SK-N-DZ (cell line): ENCODE measurements at regions not wholly inside any gene's neighbourhood (a gene's known extent, or its start where the extent isn't known, plus 50 kb on each side); places are given as distances from the start of the nearest gene placed in this dataset.
"Not testable (repeated sequence)": the region's sequence is repeated elsewhere in the genome, so short reads cannot be mapped to it uniquely, and the experiment has no call there.

Source experiments
- DNase-seq: peaks from one replicate; pipeline ENCODE4 v3.0.0-alpha.2; 2015; ENCODE audit warnings: low spot score

DNA sequence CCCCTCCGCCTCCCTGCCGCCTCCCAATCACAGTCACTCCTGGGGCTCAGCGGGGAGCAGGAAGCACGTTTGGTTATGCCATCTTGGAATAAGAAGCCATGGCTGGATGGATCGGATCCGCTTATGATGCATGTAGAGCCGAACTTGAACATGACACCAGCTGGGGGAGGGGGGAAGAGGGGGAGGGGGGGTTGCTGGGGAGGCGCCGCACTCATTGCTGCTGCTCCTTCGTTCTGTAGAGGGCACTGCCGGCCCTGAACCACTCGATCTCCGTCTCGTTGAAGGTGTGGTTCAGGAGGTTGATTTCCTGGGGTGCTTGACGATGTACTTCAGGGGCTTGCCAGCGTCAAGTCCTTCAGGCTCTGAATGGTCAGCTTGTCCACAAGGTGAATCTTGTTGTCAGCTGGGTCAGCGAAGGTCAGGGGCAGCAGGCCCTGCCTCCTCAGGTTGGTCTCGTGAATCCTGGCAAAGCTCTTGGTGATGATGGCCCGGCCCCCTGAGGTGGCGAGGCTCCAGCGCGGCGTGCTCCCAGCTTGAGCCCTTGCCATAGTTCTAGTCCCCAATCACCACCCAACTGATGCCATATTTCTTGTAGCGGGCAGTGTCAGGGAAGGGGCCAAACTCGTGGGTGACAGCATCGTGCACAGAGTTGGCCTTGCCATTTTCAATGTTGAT lies 476.9 kb upstream of the ISX start:
- DNase-seq: no peak

DNA sequence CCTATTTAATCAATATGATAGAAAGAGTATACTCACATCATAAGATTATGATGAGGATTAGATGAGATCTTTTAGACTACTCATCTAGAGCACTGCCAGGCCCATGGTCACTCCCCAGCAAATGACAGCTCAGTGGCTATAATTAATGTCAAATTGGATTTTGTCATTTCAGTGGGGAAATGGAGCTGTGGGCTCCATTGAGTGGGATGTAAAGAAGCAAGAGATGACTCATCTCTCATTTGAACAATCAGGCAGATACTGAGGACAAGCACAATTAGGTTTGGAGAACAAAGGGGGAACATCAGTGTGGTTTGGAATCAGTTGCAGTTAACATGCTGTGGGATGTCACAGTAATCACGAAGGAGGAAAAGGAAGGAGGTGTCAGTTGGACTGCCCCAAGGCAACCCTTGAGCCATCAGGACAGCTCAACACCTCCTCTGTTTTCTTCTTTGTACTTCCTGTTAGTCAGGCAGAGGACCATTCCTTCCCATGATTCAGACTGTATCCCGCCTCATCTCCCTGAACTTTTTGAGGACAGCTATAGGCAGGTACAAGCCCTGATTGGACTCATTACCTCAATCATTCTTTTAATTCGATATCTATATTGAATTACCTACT lies 473.7 kb upstream of the ISX start:
- DNase-seq: no peak

DNA sequence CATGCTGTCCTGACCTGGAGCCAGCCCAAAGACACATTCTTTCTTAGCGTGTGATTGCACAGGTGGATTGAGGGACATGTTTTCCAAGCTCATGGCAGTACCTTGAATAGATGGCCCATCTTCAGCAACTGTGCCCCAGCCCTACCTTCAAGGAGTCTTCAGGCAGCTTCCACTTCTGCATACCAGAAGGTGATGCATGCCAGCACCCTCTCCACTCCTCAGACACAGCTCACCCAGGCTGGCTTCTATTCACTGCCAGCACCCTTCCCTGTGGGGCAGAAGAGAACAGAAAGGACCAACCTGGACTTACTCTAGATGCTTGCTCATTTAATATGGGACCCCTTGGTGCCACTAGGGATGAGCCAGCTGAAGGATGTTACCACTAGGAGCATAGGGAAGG lies 466.4 kb upstream of the ISX start:
- DNase-seq: no peak

DNA sequence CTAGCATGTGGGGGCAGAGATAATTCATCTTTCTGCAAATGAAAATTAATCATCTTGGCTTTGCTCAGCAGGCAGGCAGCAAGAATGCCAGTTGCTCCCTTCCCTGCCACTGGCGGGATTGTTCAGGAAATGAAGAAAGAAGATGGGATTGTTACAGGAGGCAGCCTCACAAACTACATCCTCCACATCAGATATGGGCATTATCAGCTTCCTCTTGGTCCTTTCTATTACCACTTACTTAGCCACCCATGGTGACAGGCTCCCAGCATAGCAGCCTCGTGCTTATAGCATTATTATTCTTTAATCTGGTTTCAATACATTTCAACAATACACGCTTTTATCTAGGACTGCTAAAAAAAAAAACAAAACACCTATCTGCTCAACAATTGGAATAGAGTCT lies 461.6 kb upstream of the ISX start:
- no peak for DNase-seq

DNA sequence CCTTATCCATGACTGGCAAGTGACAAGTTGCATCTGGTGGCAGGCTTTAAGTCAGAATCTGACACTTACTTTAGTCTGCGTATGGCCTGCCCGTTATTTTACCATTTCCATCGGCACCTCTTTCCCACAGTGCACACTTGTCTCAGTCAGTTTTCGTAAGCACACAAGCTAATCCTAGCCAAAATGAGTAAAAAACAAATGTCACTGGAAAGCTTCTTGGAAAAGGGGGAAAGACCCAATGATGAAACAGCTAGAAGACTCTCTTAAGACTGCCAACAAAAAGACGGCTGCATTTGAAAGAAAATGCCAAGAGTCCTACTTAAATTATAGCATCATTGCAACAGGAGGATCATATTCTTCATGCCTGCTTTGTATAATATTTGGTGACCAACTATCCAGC lies 457.9 kb upstream of the ISX start:
- DNase-seq: no peak

DNA sequence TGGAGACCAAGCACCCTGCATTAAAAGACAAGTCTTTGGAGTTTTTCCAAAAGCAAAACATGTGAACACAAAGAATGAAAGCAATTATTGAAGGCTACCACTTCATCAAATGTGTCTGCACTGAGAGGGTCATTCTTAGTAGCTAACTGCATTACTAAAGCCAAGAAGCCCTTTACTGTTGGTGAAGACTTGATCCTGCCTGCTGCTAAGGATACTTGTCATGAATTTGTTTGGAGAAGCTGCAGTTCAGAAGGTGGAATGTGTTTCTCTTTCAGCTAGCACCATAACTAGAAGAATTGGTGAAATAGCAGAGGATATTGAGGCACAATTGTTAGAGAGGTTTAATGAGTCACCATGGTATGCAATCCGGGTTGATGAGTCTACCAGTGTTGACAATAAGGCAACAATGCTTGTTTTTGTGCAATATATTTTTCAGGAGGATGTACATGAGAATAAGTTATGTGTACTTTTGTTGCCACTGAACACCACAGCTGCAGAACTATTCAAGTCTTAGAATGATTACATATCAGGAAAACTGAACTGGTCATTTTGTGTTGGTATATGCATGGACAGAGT lies 457.3 kb upstream of the ISX start:
- DNase-seq: no peak

DNA sequence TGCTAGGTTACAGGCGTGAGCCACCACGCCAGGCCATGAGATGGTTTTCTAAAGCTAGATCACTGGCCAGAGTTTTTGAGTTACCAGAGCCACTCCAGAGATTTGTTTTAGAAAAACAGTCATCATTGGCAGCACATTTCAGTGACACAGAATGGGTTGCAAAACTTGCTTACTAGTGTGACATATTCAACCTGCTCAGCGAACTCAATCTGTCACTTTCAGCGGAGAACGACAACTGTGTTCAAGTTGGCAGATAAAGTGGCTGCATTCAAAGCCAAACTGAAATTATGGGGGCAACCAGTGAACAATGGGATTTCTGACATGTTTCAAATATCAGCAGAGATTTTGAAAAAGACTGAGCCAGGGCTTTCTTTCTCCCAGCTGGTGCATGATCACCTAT lies 456.3 kb upstream of the ISX start:
- no peak for DNase-seq

DNA sequence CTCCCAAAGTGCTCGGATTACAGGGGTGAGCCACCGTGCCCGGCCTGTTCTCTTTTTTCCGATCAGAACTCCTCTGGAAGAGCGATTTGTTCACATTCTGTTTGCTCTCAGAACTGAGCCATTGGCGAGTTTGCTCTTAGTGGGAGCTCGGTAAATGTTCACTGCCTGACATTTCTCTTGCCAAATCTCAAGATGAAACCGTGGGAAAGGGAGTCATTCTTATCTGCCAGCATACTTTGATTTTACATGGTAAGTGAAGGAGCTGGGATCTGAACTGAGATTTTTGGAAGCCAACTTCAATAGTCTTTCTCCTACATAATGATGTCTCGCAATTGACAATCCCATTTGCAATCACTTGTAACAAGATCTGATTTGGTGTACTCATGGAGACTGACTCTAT lies 445.8 kb upstream of the ISX start:
- no peak for DNase-seq

DNA sequence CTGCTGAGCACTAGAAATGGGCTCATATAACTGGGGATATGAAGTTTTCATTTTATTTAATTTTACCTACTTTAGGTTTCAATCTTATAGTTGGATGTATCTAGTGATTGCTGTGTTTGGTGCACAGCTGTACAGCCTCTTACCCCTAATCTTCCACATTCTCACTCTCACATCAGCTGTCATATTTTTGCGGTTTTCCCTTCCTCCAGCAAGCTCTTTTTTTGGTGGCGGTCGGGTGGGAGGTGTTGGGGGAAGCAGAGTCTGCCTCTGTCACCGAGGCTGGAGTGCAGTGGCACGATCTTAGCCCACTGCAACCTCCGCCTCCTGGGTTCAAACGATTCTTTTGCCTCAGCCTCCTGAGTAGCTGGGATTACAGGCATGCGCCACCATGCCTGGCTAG lies 445.1 kb upstream of the ISX start:
- no peak for DNase-seq

GRCh38 chr22:34622602-34623001 lies 443.4 kb upstream of the ISX start:
- DNase-seq: no peak

- DNase-seq: no peak
Observed at GRCh38 chr22:34623580-34623979, 442.4 kb upstream of the ISX start.

GRCh38 chr22:34625892-34626291 lies 440.1 kb upstream of the ISX start:
- DNase-seq: not testable (repeated sequence)

DNA sequence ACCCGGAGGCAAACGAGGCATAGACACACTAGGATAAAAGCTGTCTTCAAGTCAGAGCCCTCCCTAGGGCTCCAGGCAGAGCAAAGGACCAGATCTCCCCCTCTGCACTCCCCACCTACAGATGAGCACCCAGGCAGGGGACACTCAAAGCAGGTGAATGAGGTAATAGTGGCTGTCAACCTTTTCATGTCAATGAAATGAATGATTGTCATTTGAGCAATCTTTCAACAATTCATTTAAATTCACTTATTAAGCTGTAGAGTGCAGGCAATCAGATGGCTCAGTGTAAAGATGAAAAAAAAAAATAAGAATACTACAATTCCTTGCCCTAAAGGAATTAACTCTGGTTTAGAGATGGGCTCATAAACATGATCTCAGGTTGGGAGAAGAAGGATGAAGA lies 427.8 kb upstream of the ISX start:
- no peak for DNase-seq

GRCh38 chr22:34639911-34640310 lies 426.0 kb upstream of the ISX start:
- no peak for DNase-seq

- no peak for DNase-seq
Observed at GRCh38 chr22:34645375-34645774, 420.6 kb upstream of the ISX start.

- no peak for DNase-seq
Observed at GRCh38 chr22:34669001-34669400, 397.0 kb upstream of the ISX start.

DNA sequence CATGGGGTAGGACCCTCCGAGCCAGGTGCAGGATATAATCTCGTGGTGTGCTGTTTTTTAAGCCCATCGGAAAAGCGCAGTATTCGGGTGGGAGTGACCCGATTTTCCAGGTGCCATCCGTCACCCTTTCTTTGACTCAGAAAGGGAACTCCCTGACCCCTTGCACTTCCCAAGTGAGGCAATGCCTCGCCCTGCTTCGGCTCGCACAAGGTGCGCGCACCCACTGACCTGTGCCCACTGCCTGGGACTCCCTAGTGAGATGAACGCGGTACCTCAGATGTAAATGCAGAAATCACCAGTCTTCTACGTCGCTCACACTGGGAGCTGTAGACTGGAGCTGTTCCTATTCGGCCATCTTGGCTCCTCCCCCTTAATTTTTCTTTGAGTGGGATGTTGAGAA lies 382.9 kb upstream of the ISX start:
- DNase-seq: not testable (repeated sequence)

DNA sequence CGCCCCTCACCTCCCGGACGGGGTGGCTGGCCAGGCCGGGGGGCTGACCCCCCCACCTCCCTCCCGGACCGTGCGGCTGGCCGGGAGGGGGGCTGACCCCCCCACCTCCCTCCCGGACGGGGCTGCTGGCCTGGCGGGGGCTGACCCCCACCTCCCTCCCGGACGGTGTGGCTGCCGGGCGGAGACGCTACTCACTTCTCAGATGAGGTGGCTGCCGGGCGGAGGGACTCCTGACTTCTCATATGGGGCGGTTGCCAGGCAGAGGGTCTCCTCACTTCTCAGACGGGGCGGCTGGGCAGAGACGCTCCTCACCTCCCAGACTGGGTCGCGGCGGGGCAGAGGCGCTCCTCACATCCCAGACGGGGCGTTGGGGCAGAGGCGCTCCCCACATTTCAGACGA lies 381.7 kb upstream of the ISX start:
- DNase-seq: not testable (repeated sequence)

GRCh38 chr22:34687116-34687515 lies 378.8 kb upstream of the ISX start:
- DNase-seq: no peak

DNA sequence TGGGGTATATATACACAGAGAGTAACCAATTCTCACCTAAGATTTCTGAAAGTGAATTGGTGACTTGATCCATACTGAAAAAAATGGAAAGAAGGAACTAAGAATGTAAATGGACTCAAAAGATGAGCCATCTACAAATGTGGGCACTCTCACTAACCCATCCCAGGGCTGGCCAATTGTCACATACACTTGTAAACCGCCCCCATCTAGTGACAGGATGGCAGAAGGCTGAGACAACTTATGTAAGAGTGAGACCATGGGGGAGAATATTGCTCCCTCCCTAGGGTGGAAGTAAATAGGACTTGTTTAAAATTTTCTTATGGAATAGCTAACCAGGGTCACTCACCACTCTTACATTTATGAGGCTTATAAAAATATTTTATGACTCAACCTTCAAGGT lies 377.1 kb upstream of the ISX start:
- DNase-seq: no peak

GRCh38 chr22:34696557-34696956 lies 369.4 kb upstream of the ISX start:
- DNase-seq: no peak

DNA sequence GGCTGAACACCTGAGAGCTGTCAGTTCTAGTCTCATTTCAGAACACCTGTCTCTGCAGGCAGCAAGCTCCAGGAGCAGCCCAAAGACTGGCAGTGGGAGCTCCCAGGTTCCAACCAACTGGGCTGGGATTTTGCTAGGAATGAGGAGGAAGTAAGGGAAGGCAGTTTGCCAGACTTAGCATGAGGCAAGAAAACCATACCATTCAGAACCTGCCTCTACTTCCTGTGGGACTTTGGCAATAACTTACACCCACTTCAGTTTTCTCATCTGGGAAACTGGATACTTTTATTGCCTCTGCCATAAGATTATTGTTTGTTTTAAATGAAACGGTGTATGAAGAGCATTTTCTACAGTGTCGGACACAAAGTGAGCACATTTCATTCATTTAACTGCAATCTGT lies 363.7 kb upstream of the ISX start:
- no peak for DNase-seq

DNA sequence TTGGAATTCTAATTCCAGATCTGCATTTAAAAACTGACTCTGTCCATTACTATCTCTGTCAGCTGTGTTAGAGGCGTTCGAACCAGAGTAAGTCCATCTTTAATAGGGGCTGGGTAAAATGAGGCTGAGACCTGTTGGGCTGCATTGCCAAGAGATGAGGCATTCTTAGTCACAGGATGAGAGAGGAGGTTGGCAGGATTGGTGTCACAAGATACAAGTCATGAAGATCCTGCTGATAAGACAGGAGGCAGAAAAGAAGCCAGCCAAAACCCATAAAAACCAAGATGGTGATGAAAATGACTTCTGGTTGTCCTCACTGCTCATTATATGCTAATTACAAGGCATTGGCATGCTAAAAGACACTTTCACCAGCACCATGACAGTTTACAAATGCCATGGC lies 356.3 kb upstream of the ISX start:
- DNase-seq: no peak

GRCh38 chr22:34722901-34723300 lies 343.1 kb upstream of the ISX start:
- DNase-seq: no peak
